Endothelial cell of umbilical vein (primary cell): ENCODE measurements at regions not wholly inside any gene's neighbourhood (a gene's known extent, or its start where the extent isn't known, plus 50 kb on each side); places are given as distances from the start of the nearest gene placed in this dataset.

ENCODE experiments used
- BruUV-seq: library from RNA; stranded (reverse); fragments of 400-500 nt; replicated peaks from 2 replicates; lab custom pipeline; 2021; lab: Mats Ljungman, UMichigan
- CTCF ChIA-PET: fragments of 300-600, 350-600 bp; sonication (Branson Sonifier 250); formaldehyde crosslinking; loops from one replicate; lab custom pipeline; 2021; ENCODE audit warnings: antibody characterized with exemption, inconsistent platforms; lab: Charles Lee
- POLR2A ChIA-PET: fragments of 300-600, 350-600 bp; sonication (Branson Sonifier 250); formaldehyde crosslinking; loops from one replicate; lab custom pipeline; 2021; ENCODE audit warnings: antibody characterized with exemption, inconsistent platforms; lab: Charles Lee
- DNase-seq: peaks from one replicate; pipeline ENCODE4 v3.0.0-alpha.2; 2011; ENCODE audit warnings: low read depth, low spot score
- FAIRE-seq: peaks from 2 replicates; lab custom pipeline; 2011; peaks lifted over from hg19 to GRCh38; lab: Jason Lieb, UNC
- H2AFZ ChIP-seq: 2 replicates; pipeline ENCODE4 v1.6.0; 2012; ENCODE audit warnings: low read depth, low read length, control low read depth, inconsistent platforms
- H3K27ac ChIP-seq: 2 replicates; pipeline ENCODE4 v1.5.1; 2011; ENCODE audit warnings: low read depth, mild to moderate bottlenecking, control low read depth, low read length, moderate library complexity; ENCODE audit not compliant: insufficient read depth
- H3K27me3 ChIP-seq, 2 experiments: 2 replicates each; pipeline versions ENCODE4 v1.6.0 to v1.6.1; 2011; ENCODE audit warnings: low read length in 2 of 2, mixed read lengths in 1 of 2; ENCODE audit not compliant: control insufficient read depth in 2 of 2, insufficient read depth in 2 of 2
- H3K36me3 ChIP-seq, 2 experiments: 2 replicates in 1 of 2; 3 replicates in 1 of 2; pipeline ENCODE4 v1.5.1; 2011; ENCODE audit warnings: low read length in 2 of 2, mild to moderate bottlenecking in 1 of 2, moderate library complexity in 1 of 2; ENCODE audit not compliant: control insufficient read depth in 2 of 2, insufficient read depth in 2 of 2; ENCODE audit errors: extremely low read depth in 1 of 2
- H3K4me1 ChIP-seq: 3 replicates; pipeline ENCODE4 v1.5.1; 2011; ENCODE audit warnings: mild to moderate bottlenecking, low read length; ENCODE audit not compliant: control insufficient read depth, insufficient read depth; ENCODE audit errors: extremely low read depth
- H3K4me2 ChIP-seq: 2 replicates; pipeline ENCODE4 v1.6.1; 2011; ENCODE audit warnings: low read length, control low read depth, mixed read lengths; ENCODE audit not compliant: insufficient read depth
- H3K4me3 ChIP-seq, 3 experiments: fragments of 200-600 bp in 1 of 3; sonication (generic), shearing (Covaris generic) in 1 of 3; replicated peaks in 1 of 3; 2 replicates each; pipeline ENCODE4 v1.5.1; 2011 to 2016; ENCODE audit warnings: control low read depth in 3 of 3, low read length in 3 of 3, mild to moderate bottlenecking in 2 of 3, inconsistent platforms in 1 of 3, low read depth in 1 of 3, moderate library complexity in 1 of 3; ENCODE audit not compliant: insufficient read depth in 1 of 3
- H3K79me2 ChIP-seq: 2 replicates; pipeline ENCODE4 v1.6.0; 2012; ENCODE audit warnings: low read length, inconsistent platforms; ENCODE audit not compliant: control insufficient read depth, insufficient read depth
- H3K9ac ChIP-seq: replicated peaks from 2 replicates; pipeline ENCODE3; 2011; ENCODE audit warnings: low read length, control low read depth; ENCODE audit not compliant: insufficient read depth; ENCODE audit errors: extremely low read depth
- H3K9me1 ChIP-seq: replicated peaks from 3 replicates; pipeline ENCODE4 v1.6.0; 2011; ENCODE audit warnings: mild to moderate bottlenecking, low read length; ENCODE audit not compliant: control insufficient read depth, insufficient read depth; ENCODE audit errors: extremely low read depth
- H3K9me3 ChIP-seq: replicated peaks from 2 replicates; pipeline ENCODE4 v1.5.1; 2012; ENCODE audit warnings: low read length, inconsistent platforms; ENCODE audit not compliant: control insufficient read depth, insufficient read depth
- H4K20me1 ChIP-seq: replicated peaks from 2 replicates; pipeline ENCODE3; 2011; ENCODE audit warnings: mild to moderate bottlenecking, low read length; ENCODE audit not compliant: control insufficient read depth, insufficient read depth; ENCODE audit errors: extremely low read depth
- CTCF ChIP-seq, 2 donors: IDR thresholded peaks; 1 replicate in 1 of 2; 2 replicates in 1 of 2; pipeline ENCODE4 v1.5.1; 2011; ENCODE audit warnings: low read length in 2 of 2, mild to moderate bottlenecking in 2 of 2, moderate library complexity in 2 of 2, control low read depth in 1 of 2, inconsistent platforms in 1 of 2, low read depth in 1 of 2; ENCODE audit not compliant: insufficient read depth in 1 of 2; ENCODE audit errors: extremely low read depth in 1 of 2
- EZH2 ChIP-seq: IDR thresholded peaks from 2 replicates; pipeline ENCODE4 v1.6.1; 2012; ENCODE audit warnings: borderline replicate concordance, low read depth, mild to moderate bottlenecking, moderate library complexity, low read length, inconsistent platforms; ENCODE audit not compliant: severe bottlenecking
- FOS ChIP-seq: IDR thresholded peaks from 2 replicates; pipeline ENCODE4 v1.6.1; 2011; ENCODE audit warnings: mild to moderate bottlenecking, low read length, moderate library complexity, borderline replicate concordance; ENCODE audit not compliant: insufficient read depth
- GATA2 ChIP-seq: IDR thresholded peaks from 2 replicates; pipeline ENCODE4 v1.7.0; 2011; ENCODE audit warnings: low read depth, mild to moderate bottlenecking, moderate library complexity, mixed read lengths, low read length; ENCODE audit not compliant: insufficient read length, insufficient read depth
- JUN ChIP-seq: IDR thresholded peaks from 2 replicates; pipeline ENCODE4 v1.6.1; 2011; ENCODE audit warnings: borderline replicate concordance, low read depth; ENCODE audit not compliant: insufficient read length, insufficient read depth
- MAX ChIP-seq: IDR thresholded peaks from 2 replicates; pipeline ENCODE4 v1.6.1; 2011; ENCODE audit not compliant: insufficient read depth, insufficient read length
- MYC ChIP-seq: IDR thresholded peaks from one replicate; pipeline ENCODE4 v1.6.1; 2011; ENCODE audit warnings: mild to moderate bottlenecking, low read depth, low read length
- POLR2A ChIP-seq: IDR thresholded peaks from 2 replicates; pipeline ENCODE4 v1.6.1; 2012; ENCODE audit warnings: low read depth, mild to moderate bottlenecking, control low read depth, low read length
- POLR2AphosphoS5 ChIP-seq: IDR thresholded peaks from 2 replicates; pipeline ENCODE4 v1.6.1; 2012; ENCODE audit warnings: low read depth, mild to moderate bottlenecking, control low read depth, low read length, moderate library complexity; ENCODE audit not compliant: insufficient read depth
- dilution Hi-C: fragments of 300-500 bp; cut with MboI; formaldehyde crosslinking; loops from one replicate; pipeline ENCODE4 v1.15.0; 2019; ENCODE audit warnings: low sequenced_read_pairs; ENCODE audit not compliant: extremely low pct_ligation_motif_present
- intact Hi-C: fragments of 100-400 bp; cut with micrococcal nuclease; formaldehyde crosslinking; loops from one replicate; pipeline ENCODE4 v1.10.0; 2022

- intact Hi-C loops = no loop called here
These were observed 209.1 kb downstream of the MAF start for GRCh38 chr16:79391395-79391794.

More at GRCh38 chr16:79391395-79391794, 209.1 kb downstream of the MAF start:
- no peak for DNase-seq
- Histone ChIP-seq H3K36me3 (no peaks in the 10 kb centered on the region), H3K27ac (no peak overlapping the region), H4K20me1 (no peaks in the 10 kb centered on the region), H3K79me2 (no peaks in the 10 kb centered on the region), H3K4me3 (no peak overlapping the region), H3K9me1 (no peaks in the 10 kb centered on the region), H3K4me2 (no peak overlapping the region), H2AFZ (no peak overlapping the region), H3K27me3 (no peaks in the 10 kb centered on the region), H3K4me1 (no peaks in the 10 kb centered on the region), H3K9ac (no peak overlapping the region), H3K9me3 (peaks cover 4% of the 10 kb centered on the region)
- ChIA-PET POLR2A (no interaction called here), CTCF (no interaction called here)
- TF ChIP-seq FOS = no peak
- TF ChIP-seq EZH2 = no peak
- TF ChIP-seq MAX = no peak
- TF ChIP-seq MYC = no peak
- TF ChIP-seq CTCF (IDR thresholded peaks at IDR 0.05; ENCODE audit: extremely low read depth in 1 of 2, insufficient read depth in 1 of 2, low read depth in 1 of 2, low read length in 2 of 2) = no peak
- no peak for TF ChIP-seq POLR2AphosphoS5
- no peak for TF ChIP-seq POLR2A
- TF ChIP-seq JUN = no peak
- no peak for TF ChIP-seq GATA2
- FAIRE-seq = no peak
- no TSS peak for BruUV-seq
- dilution Hi-C loops = no loop called here
